ENCODE measurements at regions not wholly inside any gene's neighbourhood (a gene's known extent, or its start where the extent isn't known, plus 50 kb on each side); places are given as distances from the start of the nearest gene placed in this dataset.

GRCh38 chr10:1860351-1860750 is 123.0 kb upstream of the ADARB2 start:
- H3T11ph ChIP-seq (ENCODE audit: low read length), result no peak overlapping the region
- Mint-ChIP-seq H3K27me3 (ENCODE audit: low read depth) (peaks cover 2% of the 10 kb centered on the region), H3K4me1 (no peaks in the 10 kb centered on the region), H3K4me3 (no peak overlapping the region), H3K27ac (no peak overlapping the region), H3K9me3 (peaks cover 19 to 20% of the 10 kb centered on the region in 2 experiments), H3K36me3 (ENCODE audit: insufficient read depth in 1 of 3, low read depth in 3 of 3) (peaks cover 4 to 19% (median 12%) of the 10 kb centered on the region in 3 experiments)
- H2BK120ac ChIP-seq (ENCODE audit: low read depth, low read length, poor library complexity, severe bottlenecking), result no peak overlapping the region
- no peaks in the 10 kb centered on the region for H3K23me2 ChIP-seq (ENCODE audit: insufficient read length, low read depth, low read length, poor library complexity, severe bottlenecking)
- no peak overlapping the region for H2BK12ac ChIP-seq (ENCODE audit: insufficient read length, low read depth, low read length)
- H3K27ac ChIP-seq (ENCODE audit: insufficient read length, low read depth, low read length), result no peak overlapping the region
- no CpG with 5 or more reads among the region's 5 CpGs for WGBS (ENCODE audit: extremely low coverage, insufficient read length, low lambda C conversion rate)
- H3K79me2 ChIP-seq (ENCODE audit: insufficient read depth, low read length), result no peaks in the 10 kb centered on the region
- no peak overlapping the region for H2BK5ac ChIP-seq (ENCODE audit: insufficient read length, low read length)
- no peaks in the 10 kb centered on the region for H3K9me3 ChIP-seq (ENCODE audit: control insufficient read depth, low read depth, low read length)
- H4K5ac ChIP-seq (ENCODE audit: insufficient read length, low read depth, low read length), result no peak overlapping the region
- no peak overlapping the region for H3K23ac ChIP-seq (ENCODE audit: insufficient read length, low read depth, low read length)
- no peak overlapping the region for H4K91ac ChIP-seq (ENCODE audit: insufficient read length, low read depth, low read length)
- no peaks in the 10 kb centered on the region for H3K4me1 ChIP-seq (ENCODE audit: insufficient read depth, low read length)
- TF ChIP-seq, protein P1, sequence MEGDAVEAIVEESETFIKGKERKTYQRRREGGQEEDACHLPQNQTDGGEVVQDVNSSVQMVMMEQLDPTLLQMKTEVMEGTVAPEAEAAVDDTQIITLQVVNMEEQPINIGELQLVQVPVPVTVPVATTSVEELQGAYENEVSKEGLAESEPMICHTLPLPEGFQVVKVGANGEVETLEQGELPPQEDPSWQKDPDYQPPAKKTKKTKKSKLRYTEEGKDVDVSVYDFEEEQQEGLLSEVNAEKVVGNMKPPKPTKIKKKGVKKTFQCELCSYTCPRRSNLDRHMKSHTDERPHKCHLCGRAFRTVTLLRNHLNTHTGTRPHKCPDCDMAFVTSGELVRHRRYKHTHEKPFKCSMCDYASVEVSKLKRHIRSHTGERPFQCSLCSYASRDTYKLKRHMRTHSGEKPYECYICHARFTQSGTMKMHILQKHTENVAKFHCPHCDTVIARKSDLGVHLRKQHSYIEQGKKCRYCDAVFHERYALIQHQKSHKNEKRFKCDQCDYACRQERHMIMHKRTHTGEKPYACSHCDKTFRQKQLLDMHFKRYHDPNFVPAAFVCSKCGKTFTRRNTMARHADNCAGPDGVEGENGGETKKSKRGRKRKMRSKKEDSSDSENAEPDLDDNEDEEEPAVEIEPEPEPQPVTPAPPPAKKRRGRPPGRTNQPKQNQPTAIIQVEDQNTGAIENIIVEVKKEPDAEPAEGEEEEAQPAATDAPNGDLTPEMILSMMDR (conservative IDR thresholded peaks at IDR 0.05), result no peak
- H3K56ac ChIP-seq (ENCODE audit: insufficient read length, low read depth, low read length), result no peak overlapping the region
- no peak overlapping the region for H3K14ac ChIP-seq (ENCODE audit: insufficient read depth, low read length)
- no peaks in the 10 kb centered on the region for H3K79me1 ChIP-seq (ENCODE audit: insufficient read depth, low read depth, low read length, poor library complexity, severe bottlenecking)
- H3K18ac ChIP-seq (ENCODE audit: insufficient read length, low read depth, low read length), result no peak overlapping the region
- no peaks in the 10 kb centered on the region for H3K27me3 ChIP-seq (ENCODE audit: insufficient read depth, low read length)
- no peak overlapping the region for H3K4ac ChIP-seq (ENCODE audit: low read depth, low read length)
- no peak overlapping the region for H2AFZ ChIP-seq (ENCODE audit: low read length)
- H4K8ac ChIP-seq (replicated peaks; ENCODE audit: insufficient read length, low read depth, low read length), result no peak overlapping the region
- H2BK20ac ChIP-seq (ENCODE audit: low read depth, low read length, poor library complexity, severe bottlenecking), result no peak overlapping the region
- H4K20me1 ChIP-seq (ENCODE audit: control insufficient read depth, insufficient read depth, insufficient read length), result no peaks in the 10 kb centered on the region
- no peak overlapping the region for H2BK15ac ChIP-seq (ENCODE audit: low read depth, low read length)
- no peak overlapping the region for H3K4me2 ChIP-seq (ENCODE audit: insufficient read depth, insufficient read length, low read length)
- DNase-seq, result no peak
- H2AK5ac ChIP-seq (ENCODE audit: insufficient read length, low read length), result no peak overlapping the region
- no peak overlapping the region for H3K9ac ChIP-seq (ENCODE audit: extremely low read depth, insufficient read length, low read length)
